ENCODE measurements at regions not wholly inside any gene's neighbourhood (a gene's known extent, or its start where the extent isn't known, plus 50 kb on each side); places are given as distances from the start of the nearest gene placed in this dataset.

GRCh38 chr16:48049847-48050246 lies 105.9 kb downstream of the ABCC12 start:
- Mint-ChIP-seq H3K36me3 (no peaks in the 10 kb centered on the region), H3K4me3 (no peak overlapping the region), H3K27me3 (peaks cover 7% of the 10 kb centered on the region), H3K4me1 (ENCODE audit: unreplicated experiment) (peaks cover 12% of the 10 kb centered on the region), H3K9me3 (no peaks in the 10 kb centered on the region), H3K27ac (no peak overlapping the region)
- no peak for DNase-seq (ENCODE audit: extremely low spot score, unreplicated experiment)
- no peak for TF ChIP-seq CTCF (conservative IDR thresholded peaks at IDR 0.05)

- TF ChIP-seq CTCF (conservative IDR thresholded peaks at IDR 0.05): no peak
- H3K4me3 Mint-ChIP-seq: no peak overlapping the region
- peaks cover 3% of the 10 kb centered on the region for H3K27me3 Mint-ChIP-seq
- H3K9me3 Mint-ChIP-seq: no peaks in the 10 kb centered on the region
- no peaks in the 10 kb centered on the region for H3K36me3 Mint-ChIP-seq
- H3K4me1 Mint-ChIP-seq (ENCODE audit: unreplicated experiment): peaks cover 3% of the 10 kb centered on the region
- no peak overlapping the region for H3K27ac Mint-ChIP-seq
- DNase-seq (ENCODE audit: extremely low spot score, unreplicated experiment): no peak
These were observed 108.1 kb downstream of the ABCC12 start for GRCh38 chr16:48047720-48048119.

- no peak overlapping the region for H3K27ac Mint-ChIP-seq
- TF ChIP-seq CTCF (conservative IDR thresholded peaks at IDR 0.05): no peak
- no peak overlapping the region for H3K4me3 Mint-ChIP-seq
- no peaks in the 10 kb centered on the region for H3K9me3 Mint-ChIP-seq
- H3K4me1 Mint-ChIP-seq (ENCODE audit: unreplicated experiment): no peaks in the 10 kb centered on the region
- DNase-seq (ENCODE audit: extremely low spot score, unreplicated experiment): no peak
- peaks cover 3% of the 10 kb centered on the region for H3K27me3 Mint-ChIP-seq
- no peaks in the 10 kb centered on the region for H3K36me3 Mint-ChIP-seq
These were observed 108.6 kb downstream of the ABCC12 start for GRCh38 chr16:48047241-48047640.

GRCh38 chr16:48044117-48044516 lies 111.7 kb downstream of the ABCC12 start:
- no peak for DNase-seq (ENCODE audit: extremely low spot score, unreplicated experiment)
- H3K27ac Mint-ChIP-seq: no peak overlapping the region
- H3K9me3 Mint-ChIP-seq: no peaks in the 10 kb centered on the region
- no peaks in the 10 kb centered on the region for H3K27me3 Mint-ChIP-seq
- H3K4me1 Mint-ChIP-seq (ENCODE audit: unreplicated experiment): no peaks in the 10 kb centered on the region
- no peak for TF ChIP-seq CTCF (conservative IDR thresholded peaks at IDR 0.05)
- no peak overlapping the region for H3K4me3 Mint-ChIP-seq
- H3K36me3 Mint-ChIP-seq: no peaks in the 10 kb centered on the region

- no peaks in the 10 kb centered on the region for H3K27me3 Mint-ChIP-seq
- H3K4me3 Mint-ChIP-seq: no peak overlapping the region
These were observed 113.8 kb downstream of the ABCC12 start for GRCh38 chr16:48041981-48042421.

More at GRCh38 chr16:48041981-48042421, 113.8 kb downstream of the ABCC12 start:
- TF ChIP-seq CTCF (conservative IDR thresholded peaks at IDR 0.05): peak; percentile 63
- no peak overlapping the region for H3K27ac Mint-ChIP-seq
- no peaks in the 10 kb centered on the region for H3K9me3 Mint-ChIP-seq
- no peaks in the 10 kb centered on the region for H3K36me3 Mint-ChIP-seq
- H3K4me1 Mint-ChIP-seq (ENCODE audit: unreplicated experiment): no peaks in the 10 kb centered on the region
- no peak for DNase-seq (ENCODE audit: extremely low spot score, unreplicated experiment)
